IgD-negative memory B cell (primary cell): ENCODE measurements at regions not wholly inside any gene's neighbourhood (a gene's known extent, or its start where the extent isn't known, plus 50 kb on each side); places are given as distances from the start of the nearest gene placed in this dataset.
A peak's percentile ranks its signal among the peaks of the same experiment; 100 is the strongest.
"Not testable (repeated sequence)": the region's sequence is repeated elsewhere in the genome, so short reads cannot be mapped to it uniquely, and the experiment has no call there.

Experiments used
- H3K27ac Mint-ChIP-seq, 3 donors: one replicate each; pipeline ENCODE4 v1.8.0; 2020 to 2022; ENCODE audit warnings: mild to moderate bottlenecking in 3 of 3, mixed read lengths in 3 of 3, moderate library complexity in 1 of 3
- H3K27me3 Mint-ChIP-seq: one replicate; pipeline ENCODE4 v1.8.0; 2021; ENCODE audit warnings: mixed read lengths
- H3K36me3 Mint-ChIP-seq: one replicate; pipeline ENCODE4 v1.8.0; 2020; ENCODE audit warnings: mild to moderate bottlenecking, mixed read lengths
- H3K4me1 Mint-ChIP-seq, 3 donors: one replicate each; pipeline ENCODE4 v1.8.0; 2020 to 2022; ENCODE audit warnings: mixed read lengths in 3 of 3, mild to moderate bottlenecking in 1 of 3
- H3K4me3 Mint-ChIP-seq, 4 donors: one replicate each; pipeline ENCODE4 v1.8.0; 2020 to 2022; ENCODE audit warnings: mild to moderate bottlenecking in 4 of 4, mixed read lengths in 4 of 4, moderate library complexity in 3 of 4
- H3K9me3 Mint-ChIP-seq, 3 donors: one replicate each; pipeline ENCODE4 v1.8.0; 2020 to 2021; ENCODE audit warnings: mixed read lengths in 3 of 3, mild to moderate bottlenecking in 1 of 3

DNA sequence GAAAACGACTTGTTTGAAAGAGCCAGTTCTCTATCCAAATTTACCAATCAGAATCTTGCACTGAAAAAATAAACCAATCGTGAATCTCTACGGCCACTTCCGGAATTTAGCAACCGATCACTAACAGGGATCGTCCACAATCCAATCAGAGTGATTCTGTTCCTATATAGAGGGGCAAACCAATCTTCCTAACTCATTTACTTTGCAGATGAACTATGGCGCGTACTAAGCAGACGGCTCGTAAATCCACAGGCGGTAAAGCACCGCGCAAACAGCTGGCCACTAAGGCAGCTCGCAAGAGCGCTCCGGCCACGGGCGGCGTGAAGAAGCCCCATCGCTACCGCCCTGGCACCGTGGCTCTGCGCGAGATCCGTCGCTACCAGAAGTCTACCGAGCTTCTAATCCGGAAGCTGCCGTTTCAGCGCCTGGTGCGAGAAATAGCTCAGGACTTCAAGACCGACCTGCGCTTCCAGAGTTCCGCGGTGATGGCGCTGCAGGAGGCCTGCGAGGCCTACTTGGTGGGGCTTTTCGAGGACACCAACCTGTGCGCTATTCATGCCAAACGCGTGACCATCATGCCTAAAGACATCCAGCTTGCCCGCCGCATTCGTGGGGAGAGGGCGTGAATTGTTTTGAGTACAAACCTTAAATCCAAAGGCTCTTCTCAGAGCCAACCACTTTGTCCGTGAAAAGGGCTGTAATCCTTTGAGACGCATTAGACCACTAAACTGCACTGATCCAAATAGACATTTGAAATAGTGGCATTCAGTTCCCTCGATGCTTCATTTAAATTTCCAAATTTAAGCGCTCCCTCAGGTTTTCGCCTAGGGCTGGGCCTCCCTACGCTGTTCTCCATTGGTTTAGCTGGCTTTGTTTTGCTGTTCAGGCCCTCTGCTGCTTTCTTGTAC lies 138.0 kb downstream of the HFE start:
- no peak overlapping the region for H3K4me3 Mint-ChIP-seq
- peaks cover 0 to 9% (median 6%) of the 10 kb centered on the region in 3 donors for H3K4me1 Mint-ChIP-seq
- H3K27ac Mint-ChIP-seq: no peak overlapping the region
- no peaks in the 10 kb centered on the region for H3K36me3 Mint-ChIP-seq
- H3K27me3 Mint-ChIP-seq: no peaks in the 10 kb centered on the region
- H3K9me3 Mint-ChIP-seq: no peaks in the 10 kb centered on the region

DNA sequence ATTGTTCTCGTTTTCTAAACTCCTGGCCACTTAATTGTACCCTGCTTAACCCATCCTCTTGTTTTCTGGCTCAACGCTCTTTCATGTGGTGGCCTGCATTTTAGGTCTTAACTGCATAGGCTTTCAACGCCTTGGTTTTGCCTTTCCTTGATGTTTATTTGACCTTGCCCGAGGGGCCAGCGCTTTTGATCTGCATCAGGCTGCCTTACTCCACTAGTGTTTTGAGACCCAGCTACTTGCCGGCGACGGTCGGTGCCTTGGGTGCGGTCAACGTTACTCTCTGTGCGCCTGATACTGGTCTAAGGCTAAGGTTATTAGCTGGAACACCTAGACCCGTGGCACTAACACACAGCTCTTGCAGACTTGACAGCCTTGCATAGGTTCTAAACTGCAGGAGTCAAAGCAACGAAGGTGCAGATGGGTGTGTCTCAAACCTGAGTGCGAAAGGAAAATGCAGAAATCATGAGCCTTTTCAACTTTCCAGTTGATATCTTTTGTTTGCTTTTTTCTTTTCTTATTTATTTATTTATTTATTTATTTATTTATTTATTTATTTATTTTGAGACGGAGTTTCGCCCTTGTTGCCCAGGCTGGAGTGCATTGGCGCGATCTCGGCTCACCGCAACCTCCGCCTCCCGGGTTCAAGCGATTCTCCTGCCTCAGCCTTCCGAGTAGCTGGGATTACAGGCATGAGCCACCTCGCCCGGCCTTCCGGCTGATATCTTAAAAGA lies 138.8 kb downstream of the HFE start:
- peaks cover 0 to 9% (median 3%) of the 10 kb centered on the region in 3 donors for H3K4me1 Mint-ChIP-seq
- no peak overlapping the region for H3K27ac Mint-ChIP-seq
- H3K4me3 Mint-ChIP-seq: peak overlapping the region in 3 of 4 donors; percentile 52 to 80 (median 78)
- H3K27me3 Mint-ChIP-seq: no peaks in the 10 kb centered on the region
- H3K9me3 Mint-ChIP-seq: no peaks in the 10 kb centered on the region
- no peaks in the 10 kb centered on the region for H3K36me3 Mint-ChIP-seq

DNA sequence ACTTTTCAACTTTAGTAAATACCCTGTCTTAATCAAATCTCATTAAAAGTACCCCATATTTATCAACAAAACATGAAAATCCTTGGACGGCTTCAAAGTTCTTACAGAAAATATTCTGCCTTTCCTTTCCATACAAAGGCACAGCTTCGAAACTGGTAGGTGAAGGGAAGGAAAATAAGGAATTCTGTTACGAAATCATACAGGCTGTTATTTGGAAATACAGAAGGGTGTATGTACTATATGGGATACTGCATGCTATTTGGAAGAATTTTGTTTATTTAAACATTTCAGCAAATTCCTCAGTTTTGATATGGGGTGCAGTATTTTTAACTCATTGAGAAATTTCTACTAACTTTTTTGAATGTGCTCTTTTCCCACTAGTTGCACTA lies 138.4 kb upstream of the BTN3A2 start:
- Mint-ChIP-seq H3K4me3 (peak overlapping the region in 3 of 4 donors; percentile 52 to 80 (median 78)), H3K9me3 (no peaks in the 10 kb centered on the region), H3K27me3 (no peaks in the 10 kb centered on the region), H3K4me1 (peaks cover 0 to 9% (median 3%) of the 10 kb centered on the region in 3 donors), H3K27ac (no peak overlapping the region), H3K36me3 (no peaks in the 10 kb centered on the region)

- no peaks in the 10 kb centered on the region for H3K27me3 Mint-ChIP-seq
- H3K4me3 Mint-ChIP-seq: peak overlapping the region in 1 of 4 donors; percentile 24
- no peaks in the 10 kb centered on the region for H3K36me3 Mint-ChIP-seq
- peaks cover 15 to 20% (median 16%) of the 10 kb centered on the region in 3 donors for H3K4me1 Mint-ChIP-seq
- H3K27ac Mint-ChIP-seq: no peak overlapping the region
- no peaks in the 10 kb centered on the region for H3K9me3 Mint-ChIP-seq
Observed at GRCh38 chr6:26230351-26230750, 134.6 kb upstream of the BTN3A2 start.

DNA sequence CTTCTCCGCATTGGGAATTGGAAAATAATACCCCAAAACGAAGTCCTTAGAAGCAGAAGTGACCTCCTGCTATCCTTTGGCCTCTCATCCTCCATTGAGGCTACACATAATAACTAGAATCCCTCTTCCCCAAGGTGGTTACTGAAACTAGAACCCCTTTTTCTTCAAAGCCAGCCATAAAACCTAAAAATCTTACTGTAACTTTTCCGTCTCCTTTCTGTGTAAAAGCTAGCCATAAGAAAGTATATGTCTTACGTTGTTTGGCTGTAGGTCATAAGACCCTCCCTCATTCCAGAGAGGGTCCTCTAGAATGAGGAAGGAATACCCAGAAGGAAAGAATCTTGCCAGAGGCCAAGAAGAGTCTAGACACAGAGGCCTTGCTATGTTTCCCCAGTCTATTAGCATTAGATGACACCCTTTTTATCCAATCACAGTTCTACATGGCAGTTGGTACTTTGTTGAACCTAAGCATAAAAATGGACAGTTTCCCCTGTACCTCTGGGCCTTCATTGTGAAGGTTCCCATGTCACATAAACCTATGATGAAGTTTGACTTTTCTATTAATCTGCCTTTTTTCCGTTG lies 133.9 kb upstream of the BTN3A2 start:
- Mint-ChIP-seq H3K9me3 (no peaks in the 10 kb centered on the region), H3K27me3 (no peaks in the 10 kb centered on the region), H3K4me1 (peaks cover 18 to 23% (median 19%) of the 10 kb centered on the region in 3 donors), H3K36me3 (no peaks in the 10 kb centered on the region), H3K27ac (peak overlapping the region in 2 of 3 donors; percentile 3 to 33), H3K4me3 (peak overlapping the region in 1 of 4 donors; percentile 58)

DNA sequence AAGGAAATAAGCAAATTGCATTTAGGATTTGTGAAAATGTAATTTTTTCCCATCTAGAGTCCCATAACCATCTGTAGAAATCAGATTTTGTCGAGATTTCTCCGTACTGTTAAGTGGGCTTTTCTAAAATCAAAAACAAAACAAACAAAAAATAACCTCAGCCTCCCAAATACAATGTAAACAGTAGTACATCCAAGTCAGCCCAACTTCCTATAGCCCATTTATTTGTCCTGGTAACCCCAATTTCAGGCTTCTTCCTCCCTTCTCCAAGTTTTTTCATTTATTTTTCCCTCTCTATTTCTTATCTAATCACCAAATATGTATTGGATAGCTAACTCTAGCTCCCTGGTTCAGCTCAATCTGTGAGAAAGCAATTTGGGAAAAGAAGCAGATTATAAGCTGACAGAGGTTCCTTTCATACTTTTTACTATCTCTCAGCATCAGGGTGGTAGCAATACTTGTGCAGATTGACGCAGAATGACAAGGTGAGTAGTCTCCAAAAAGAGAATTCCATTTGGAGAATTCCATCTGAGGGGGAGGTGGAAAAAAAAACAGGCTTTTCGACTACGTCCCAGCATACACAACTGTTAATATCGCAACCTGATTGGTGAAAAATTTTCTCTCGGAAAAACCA lies 132.6 kb upstream of the BTN3A2 start:
- H3K4me3 Mint-ChIP-seq: peak overlapping the region; percentile 89 to 99 (median 94)
- H3K27ac Mint-ChIP-seq: peak overlapping the region; percentile 85 to 95 (median 95)
- peaks cover 17 to 23% (median 18%) of the 10 kb centered on the region in 3 donors for H3K4me1 Mint-ChIP-seq
- no peaks in the 10 kb centered on the region for H3K36me3 Mint-ChIP-seq
- H3K9me3 Mint-ChIP-seq: no peaks in the 10 kb centered on the region
- no peaks in the 10 kb centered on the region for H3K27me3 Mint-ChIP-seq

GRCh38 chr6:26232940-26233648 lies 131.9 kb upstream of the BTN3A2 start:
- H3K27ac Mint-ChIP-seq: peak overlapping the region; percentile 85 to 95 (median 95)
- H3K9me3 Mint-ChIP-seq: no peaks in the 10 kb centered on the region
- H3K27me3 Mint-ChIP-seq: no peaks in the 10 kb centered on the region
- H3K4me1 Mint-ChIP-seq: peaks cover 17 to 23% (median 18%) of the 10 kb centered on the region in 3 donors
- no peaks in the 10 kb centered on the region for H3K36me3 Mint-ChIP-seq
- peak overlapping the region; percentile 89 to 99 (median 94) for H3K4me3 Mint-ChIP-seq

- Mint-ChIP-seq H3K27me3 (no peaks in the 10 kb centered on the region), H3K36me3 (no peaks in the 10 kb centered on the region), H3K9me3 (no peaks in the 10 kb centered on the region), H3K4me3 (peak overlapping the region; percentile 89 to 99 (median 94)), H3K4me1 (peaks cover 17 to 23% (median 18%) of the 10 kb centered on the region in 3 donors), H3K27ac (peak overlapping the region; percentile 85 to 95 (median 95))
Observed at GRCh38 chr6:26233649-26234420, 131.2 kb upstream of the BTN3A2 start.

DNA sequence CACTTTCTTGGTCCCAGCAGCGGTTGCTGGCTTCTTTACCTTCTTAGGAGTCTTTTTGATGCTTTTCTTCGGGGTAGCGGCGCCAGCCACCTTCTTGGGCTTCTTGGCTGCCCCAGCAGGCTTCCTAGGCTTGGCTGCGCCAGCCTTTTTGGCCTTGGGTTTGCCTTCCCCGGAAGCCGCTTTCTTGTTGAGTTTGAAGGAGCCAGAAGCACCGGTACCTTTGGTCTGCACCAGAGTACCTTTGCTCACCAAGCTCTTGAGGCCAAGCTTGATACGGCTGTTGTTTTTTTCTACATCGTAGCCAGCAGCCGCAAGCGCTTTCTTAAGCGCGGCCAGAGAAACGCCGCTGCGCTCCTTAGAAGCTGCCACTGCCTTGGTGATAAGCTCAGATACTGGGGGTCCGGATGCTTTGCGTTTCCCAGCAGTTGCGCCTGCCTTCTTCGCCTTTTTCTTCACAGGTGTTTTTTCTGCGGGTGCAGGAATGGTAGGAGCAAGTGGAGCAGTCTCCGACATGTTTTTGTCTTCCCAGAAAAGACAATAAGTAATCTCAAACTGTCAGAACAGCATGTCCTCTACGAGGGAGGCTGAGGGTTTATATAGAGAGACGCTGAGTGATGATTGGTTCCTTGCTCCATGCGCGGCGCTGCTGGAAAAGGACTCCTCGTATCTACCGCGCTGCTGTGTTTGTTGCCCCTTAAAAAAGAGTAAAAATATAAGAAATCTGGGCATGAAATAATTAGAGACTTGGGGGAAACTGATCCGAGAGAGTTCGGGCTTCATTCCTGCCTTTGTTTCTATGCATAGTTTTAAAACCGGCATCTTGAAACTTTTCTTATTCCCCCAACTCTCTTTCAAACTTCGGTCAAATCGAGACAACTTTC lies 130.3 kb upstream of the BTN3A2 start:
- Mint-ChIP-seq H3K27me3 (no peaks in the 10 kb centered on the region), H3K9me3 (no peaks in the 10 kb centered on the region), H3K4me1 (peaks cover 17 to 23% (median 18%) of the 10 kb centered on the region in 3 donors), H3K36me3 (no peaks in the 10 kb centered on the region), H3K27ac (peak overlapping the region; percentile 85 to 95 (median 95)), H3K4me3 (peak overlapping the region; percentile 89 to 99 (median 94))

GRCh38 chr6:26235302-26235670 lies 129.7 kb upstream of the BTN3A2 start:
- Mint-ChIP-seq H3K9me3 (no peaks in the 10 kb centered on the region), H3K27me3 (no peaks in the 10 kb centered on the region), H3K36me3 (no peaks in the 10 kb centered on the region)

DNA sequence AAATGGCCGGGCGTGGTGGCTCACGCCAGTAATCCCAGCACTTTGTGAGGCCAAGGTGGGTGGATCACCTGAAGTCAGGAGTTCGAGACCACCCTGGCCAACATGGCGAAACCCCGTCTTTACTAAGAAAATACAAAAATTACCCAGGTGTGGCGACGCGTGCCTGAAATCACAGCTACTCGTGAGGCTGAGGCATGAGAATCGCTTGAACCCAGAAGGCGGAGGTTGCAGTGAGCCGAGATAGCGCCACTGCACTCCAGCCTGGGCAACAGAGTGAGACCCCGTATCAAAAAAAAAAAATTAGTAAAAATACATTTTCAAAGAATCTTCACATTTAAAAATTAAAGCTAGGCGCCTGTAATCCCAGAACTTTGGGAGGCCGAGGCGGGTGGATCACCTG lies 125.6 kb upstream of the BTN3A2 start:
- H3K27ac Mint-ChIP-seq: peak overlapping the region in 1 of 3 donors; percentile 95
- H3K4me3 Mint-ChIP-seq: peak overlapping the region in 3 of 4 donors; percentile 73 to 93 (median 87)
- H3K4me1 Mint-ChIP-seq: peaks cover 17 to 28% (median 26%) of the 10 kb centered on the region in 3 donors
- H3K9me3 Mint-ChIP-seq, H3K36me3 Mint-ChIP-seq, H3K27me3 Mint-ChIP-seq: not testable (repeated sequence)

More at GRCh38 chr6:26235302-26235670, 129.7 kb upstream of the BTN3A2 start:
- peaks cover 18 to 26% (median 18%) of the 10 kb centered on the region in 3 donors for H3K4me1 Mint-ChIP-seq
- peak overlapping the region; percentile 89 to 99 (median 94) for H3K4me3 Mint-ChIP-seq
- H3K27ac Mint-ChIP-seq: peak overlapping the region; percentile 85 to 95 (median 95)

DNA sequence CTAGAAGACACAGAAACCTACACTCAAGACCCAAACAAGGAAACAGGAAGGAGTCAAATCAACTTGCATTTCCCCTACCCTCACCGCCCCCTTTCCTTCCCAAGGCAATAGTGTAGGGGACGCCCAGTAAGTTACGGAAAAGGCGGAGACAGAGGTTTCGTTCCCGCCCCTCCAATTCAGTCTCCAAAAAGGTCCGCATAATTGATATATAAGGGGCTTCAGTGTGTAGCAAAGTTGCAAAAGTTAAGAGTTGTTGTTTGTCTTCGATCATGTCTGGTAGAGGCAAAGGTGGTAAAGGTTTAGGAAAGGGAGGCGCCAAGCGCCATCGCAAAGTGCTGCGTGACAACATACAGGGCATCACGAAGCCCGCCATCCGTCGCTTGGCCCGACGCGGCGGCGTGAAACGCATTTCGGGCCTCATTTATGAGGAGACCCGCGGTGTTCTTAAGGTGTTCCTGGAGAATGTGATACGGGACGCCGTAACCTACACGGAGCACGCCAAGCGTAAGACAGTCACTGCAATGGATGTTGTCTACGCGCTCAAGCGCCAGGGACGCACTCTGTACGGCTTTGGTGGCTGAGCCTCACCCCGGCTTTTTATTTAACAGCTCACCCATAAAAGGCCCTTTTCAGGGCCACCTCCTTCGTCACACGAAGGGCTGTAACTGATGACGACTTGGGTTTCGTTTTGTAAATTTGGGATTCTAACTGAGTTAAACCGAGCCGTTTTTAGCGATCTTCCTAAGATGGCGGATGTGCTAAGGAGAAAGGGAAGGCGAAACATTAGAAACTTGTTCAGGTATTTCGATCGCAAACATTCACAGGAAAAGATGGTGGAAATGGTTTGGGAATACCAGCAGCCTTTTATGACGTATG lies 124.6 kb upstream of the BTN3A2 start:
- H3K27ac Mint-ChIP-seq: peak overlapping the region; percentile 86 to 95 (median 93)
- H3K27me3 Mint-ChIP-seq: no peaks in the 10 kb centered on the region
- no peaks in the 10 kb centered on the region for H3K36me3 Mint-ChIP-seq
- H3K9me3 Mint-ChIP-seq: no peaks in the 10 kb centered on the region
- peaks cover 16 to 21% (median 20%) of the 10 kb centered on the region in 3 donors for H3K4me1 Mint-ChIP-seq
- peak overlapping the region; percentile 83 to 96 (median 90) for H3K4me3 Mint-ChIP-seq
